ENCODE measurements at regions not wholly inside any gene's neighbourhood (a gene's known extent, or its start where the extent isn't known, plus 50 kb on each side); places are given as distances from the start of the nearest gene placed in this dataset.

GRCh38 chr1:53378061-53378460 is 50.2 kb upstream of the LRP8 start:
- DNase-seq (ENCODE audit: low spot score), result no peak

DNA sequence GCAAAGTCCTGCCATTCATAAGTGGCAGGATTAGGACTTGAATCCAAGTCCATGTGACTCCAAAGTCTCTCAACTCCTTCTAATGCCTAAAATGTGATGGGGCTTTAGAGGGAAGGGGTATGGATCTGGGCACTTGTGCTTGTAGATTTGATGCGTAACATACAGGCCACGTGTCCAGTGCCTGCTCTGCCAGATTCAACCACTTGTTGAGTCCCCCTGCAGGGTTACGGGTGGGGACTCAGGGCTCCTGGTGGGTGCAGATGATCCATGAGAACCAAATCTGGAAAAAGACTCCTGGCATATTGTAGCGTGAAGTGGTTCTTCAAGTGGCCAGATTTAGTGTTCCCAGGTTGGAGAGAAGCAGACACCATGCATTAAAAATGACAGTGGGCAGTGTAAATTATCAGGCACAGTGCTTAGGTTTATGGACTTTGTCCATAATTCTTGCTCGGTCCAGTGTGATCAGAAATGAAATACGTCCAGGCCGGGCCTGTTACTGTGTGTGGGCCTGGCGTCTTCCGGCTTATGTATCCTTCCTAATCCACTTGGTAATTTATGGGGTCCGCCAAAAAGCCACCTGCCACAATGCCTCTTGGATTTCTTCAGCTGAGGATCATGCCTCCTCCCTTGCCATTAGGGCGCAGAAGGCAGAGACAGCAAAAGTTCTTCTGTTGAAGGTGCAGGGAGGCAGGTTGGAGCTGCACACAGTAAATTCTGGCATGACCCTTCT is 51.2 kb upstream of the LRP8 start:
- no peak for DNase-seq (ENCODE audit: low spot score)

DNA sequence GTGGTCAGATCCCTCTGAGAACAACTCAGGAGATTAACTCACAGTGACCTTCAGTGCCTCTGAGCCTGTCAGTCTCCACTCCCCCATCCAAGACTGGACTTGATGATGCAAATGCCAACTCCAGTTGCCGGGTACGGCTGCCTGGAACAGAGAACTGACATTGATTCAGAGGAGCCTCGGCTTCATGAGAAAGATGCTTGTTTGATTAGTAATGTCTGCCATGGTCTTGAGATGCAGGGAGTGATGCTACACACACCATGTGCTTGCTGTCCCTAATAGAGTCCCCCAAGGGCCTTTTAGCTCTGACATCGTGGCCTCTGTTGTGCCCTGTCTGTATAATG is 51.8 kb upstream of the LRP8 start:
- DNase-seq (ENCODE audit: low spot score), result no peak

- DNase-seq (ENCODE audit: low spot score), result no peak
Measured at GRCh38 chr1:53380296-53380695, 52.4 kb upstream of the LRP8 start.

GRCh38 chr1:53381790-53382401 is 54.0 kb upstream of the LRP8 start:
- DNase-seq (ENCODE audit: low spot score), result no peak

- DNase-seq (ENCODE audit: low spot score), result no peak
Measured at GRCh38 chr1:53383136-53383870, 55.4 kb upstream of the LRP8 start.

GRCh38 chr1:53384796-53385195 is 56.9 kb upstream of the LRP8 start:
- no peak for DNase-seq (ENCODE audit: low spot score)

GRCh38 chr1:53385276-53386225 is 57.7 kb upstream of the LRP8 start:
- no peak for DNase-seq (ENCODE audit: low spot score)

DNA sequence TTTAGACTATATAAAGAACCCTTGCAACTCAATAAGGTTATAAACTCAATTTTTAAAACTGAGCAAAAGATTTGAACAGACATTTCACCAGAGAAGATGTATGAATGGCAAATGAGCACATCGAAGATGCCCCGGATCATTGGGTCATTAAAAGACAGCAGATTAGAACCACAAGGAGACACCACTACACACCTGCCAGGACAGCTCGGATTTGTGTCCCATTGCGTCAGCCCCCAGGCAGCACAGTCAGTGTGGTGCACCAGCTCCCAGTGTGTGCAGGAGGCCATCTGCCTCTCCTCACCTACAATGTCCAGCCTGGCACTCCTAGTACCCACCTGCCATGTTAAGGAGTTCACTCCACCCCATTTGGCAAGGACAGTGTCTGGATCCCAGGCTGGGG is 61.1 kb upstream of the LRP8 start:
- no peak for DNase-seq (ENCODE audit: low spot score)

DNA sequence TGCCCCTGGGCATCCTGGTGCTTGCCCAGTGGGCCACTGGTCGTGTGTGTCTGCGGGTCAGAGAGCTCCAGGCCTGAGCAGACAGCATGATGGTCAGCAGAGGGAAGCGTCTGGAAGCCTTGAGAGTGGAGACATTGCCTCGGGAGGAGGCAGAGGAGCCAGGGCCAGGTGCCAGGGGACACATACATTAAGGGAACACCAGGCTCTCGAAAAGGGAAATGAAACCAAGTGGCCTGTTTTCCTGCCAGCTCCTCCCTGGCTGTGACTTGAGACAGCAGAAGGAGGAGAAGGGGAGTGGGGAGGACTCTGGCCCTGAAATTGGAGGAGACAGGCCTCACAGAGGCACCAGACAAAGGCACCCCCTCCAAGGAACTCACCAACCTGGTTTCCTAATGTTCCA is 62.4 kb upstream of the LRP8 start:
- no peak for DNase-seq (ENCODE audit: low spot score)

GRCh38 chr1:53390736-53391135 is 62.9 kb upstream of the LRP8 start:
- DNase-seq (ENCODE audit: low spot score), result no peak

DNA sequence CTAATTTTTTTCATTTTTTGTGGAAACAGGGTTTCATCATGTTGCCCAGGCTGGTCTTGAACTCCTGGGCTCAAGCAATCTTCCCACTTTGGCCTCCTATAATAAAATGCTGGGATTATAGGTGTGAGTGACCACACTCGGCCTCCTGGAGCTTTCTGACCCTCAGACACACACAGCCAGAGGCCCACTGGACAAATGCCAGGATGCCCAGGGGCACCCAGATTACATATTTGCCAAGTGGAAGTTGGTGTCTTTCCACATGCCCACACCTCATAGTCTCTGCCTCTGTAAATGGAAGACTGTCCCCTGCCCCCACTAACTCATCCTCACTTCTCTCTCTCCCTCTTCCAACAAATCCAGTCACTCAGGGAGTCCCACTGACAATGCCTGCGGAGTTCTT is 63.4 kb upstream of the LRP8 start:
- DNase-seq (ENCODE audit: low spot score), result no peak

DNA sequence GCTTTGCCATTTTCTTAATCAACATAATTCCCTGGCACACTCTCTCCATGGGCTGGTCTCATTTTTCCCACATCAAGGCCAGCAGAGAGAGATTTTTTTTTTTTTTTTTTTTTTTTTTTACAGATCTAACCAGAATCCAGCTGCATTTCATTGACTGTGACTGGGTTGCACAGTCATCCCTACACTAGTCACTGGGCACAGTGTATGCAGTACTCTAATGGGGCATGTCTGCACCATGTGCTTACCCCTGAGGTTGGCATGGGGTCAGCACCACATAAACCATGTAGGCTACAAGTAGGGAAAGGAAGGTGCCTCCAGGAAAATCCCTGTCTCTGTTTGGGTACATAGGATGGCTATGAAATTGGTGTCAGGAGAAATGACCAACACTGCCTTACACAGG is 64.1 kb upstream of the LRP8 start:
- DNase-seq (ENCODE audit: low spot score), result no peak

DNA sequence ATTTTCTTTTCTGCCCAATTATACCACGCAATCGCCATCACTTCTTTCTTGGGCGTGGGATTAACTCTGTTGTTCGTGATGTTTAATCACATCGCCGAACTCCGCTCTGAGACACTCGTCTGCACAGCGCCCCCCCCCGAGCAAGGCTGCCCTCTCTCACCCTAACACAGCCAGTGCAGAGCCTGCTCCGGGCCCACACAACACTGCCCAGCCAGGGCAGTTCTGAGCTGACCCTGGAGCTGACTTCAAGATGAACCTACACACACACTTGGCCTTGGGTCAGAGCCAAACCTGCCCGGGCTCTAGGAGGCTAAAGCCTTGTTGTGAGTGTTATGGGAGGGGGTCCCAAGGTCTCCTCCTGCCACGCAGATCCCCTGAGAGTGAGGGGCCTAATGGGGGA is 64.6 kb upstream of the LRP8 start:
- no peak for DNase-seq (ENCODE audit: low spot score)

DNA sequence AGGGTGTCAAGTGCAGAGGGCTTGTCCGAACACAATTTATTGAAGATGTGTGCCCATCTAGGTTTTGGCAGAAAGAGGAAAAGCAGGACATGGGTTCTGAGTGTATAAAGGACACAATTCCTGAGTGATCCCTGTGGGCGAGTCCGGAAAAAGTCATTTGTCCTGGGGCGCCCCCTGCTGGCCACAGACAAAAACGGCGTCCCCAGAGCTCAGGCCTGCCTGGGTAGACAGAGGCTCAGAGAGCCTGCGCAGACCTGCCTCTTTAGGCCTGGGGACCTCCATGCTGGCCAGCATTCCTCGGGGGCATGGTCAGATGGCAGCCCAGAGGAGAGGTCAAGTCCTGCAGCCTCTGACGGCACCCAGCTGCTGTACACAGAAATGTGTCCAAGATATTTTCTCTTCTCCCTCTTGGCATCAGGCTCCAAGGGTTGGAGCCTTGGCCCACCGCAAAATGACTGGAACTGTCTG is 65.5 kb upstream of the LRP8 start:
- DNase-seq (ENCODE audit: low spot score), result peak; percentile 73

GRCh38 chr1:53394306-53394705 is 64.9 kb upstream of the DMRTB1 start:
- DNase-seq (ENCODE audit: low spot score), result no peak

DNA sequence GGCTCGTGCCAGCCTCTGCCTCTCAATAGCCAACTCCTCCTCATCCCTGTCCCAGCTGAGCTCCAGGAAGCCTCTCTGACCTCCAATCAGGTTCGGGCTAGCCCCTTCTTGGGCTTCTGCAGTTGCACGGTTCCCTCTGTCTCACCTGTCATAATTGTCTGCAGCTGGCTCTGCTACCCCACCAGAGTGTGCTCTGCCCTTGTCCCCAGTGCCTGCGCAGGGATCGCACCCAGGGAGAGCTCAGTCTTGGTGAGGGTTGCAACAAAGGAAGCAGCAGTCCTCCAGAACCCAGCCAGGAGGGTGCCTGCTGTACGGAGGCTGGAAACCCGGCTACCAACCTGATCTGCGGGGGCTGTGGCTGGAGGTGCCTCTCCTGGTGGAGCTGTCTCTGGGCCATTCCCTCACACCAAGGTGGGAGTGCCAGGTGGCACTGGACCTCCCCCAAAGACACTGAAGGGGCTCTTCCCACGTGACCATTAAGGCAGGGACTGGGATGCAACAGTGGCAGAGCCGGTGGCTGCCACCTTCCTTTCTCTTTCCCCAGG is 63.5 kb upstream of the DMRTB1 start:
- DNase-seq (ENCODE audit: low spot score), result no peak

- no peak for DNase-seq (ENCODE audit: low spot score)
Measured at GRCh38 chr1:53396573-53397268, 62.5 kb upstream of the DMRTB1 start.

- DNase-seq (ENCODE audit: low spot score), result no peak
Measured at GRCh38 chr1:53398091-53398490, 61.1 kb upstream of the DMRTB1 start.

GRCh38 chr1:53398576-53399365 is 60.4 kb upstream of the DMRTB1 start:
- DNase-seq (ENCODE audit: low spot score), result no peak

All from hematopoietic multipotent progenitor cell treated with erythropoietin and hydrocortisone succinate and interleukin-3 and kit ligand, for 17 days (in vitro differentiated cells).